Loucy (cell line): ENCODE measurements at regions not wholly inside any gene's neighbourhood (a gene's known extent, or its start where the extent isn't known, plus 50 kb on each side); places are given as distances from the start of the nearest gene placed in this dataset.

Experiments
- EZH2phosphoT487 ChIP-seq: fragments of 200-600 bp; IDR thresholded peaks from 2 replicates; pipeline ENCODE4 v1.6.1; 2018; ENCODE audit warnings: antibody characterized with exemption, mild to moderate bottlenecking, moderate library complexity, borderline replicate concordance
- TF ChIP-seq, protein P1 (sequence below): fragments of 200-600 bp; sonication (generic); conservative IDR thresholded peaks from 2 replicates; pipeline ENCODE4 v1.5.1; 2014; ENCODE audit warnings: mild to moderate bottlenecking, antibody characterized with exemption, low read length

DNA sequence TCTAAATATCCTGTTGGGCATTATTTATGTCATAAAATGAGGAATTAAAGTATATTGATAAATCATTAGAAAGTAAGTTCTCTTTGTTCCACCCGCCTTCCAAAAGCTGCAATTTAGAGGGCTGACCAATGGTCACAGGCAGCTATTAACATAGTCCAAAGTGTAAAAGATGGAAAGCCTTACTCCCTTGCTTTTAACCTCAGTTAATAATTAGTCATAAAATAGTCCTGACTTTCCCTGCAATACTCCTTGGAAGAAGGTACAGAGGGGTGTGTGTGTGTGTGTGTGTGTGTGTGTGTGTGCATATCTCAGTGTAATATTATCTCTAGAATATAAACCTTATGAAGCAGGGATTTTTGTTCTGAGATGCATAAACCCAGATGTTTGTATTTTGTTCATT, 275.4 kb downstream of the FAT4 start:
- TF ChIP-seq, protein P1, sequence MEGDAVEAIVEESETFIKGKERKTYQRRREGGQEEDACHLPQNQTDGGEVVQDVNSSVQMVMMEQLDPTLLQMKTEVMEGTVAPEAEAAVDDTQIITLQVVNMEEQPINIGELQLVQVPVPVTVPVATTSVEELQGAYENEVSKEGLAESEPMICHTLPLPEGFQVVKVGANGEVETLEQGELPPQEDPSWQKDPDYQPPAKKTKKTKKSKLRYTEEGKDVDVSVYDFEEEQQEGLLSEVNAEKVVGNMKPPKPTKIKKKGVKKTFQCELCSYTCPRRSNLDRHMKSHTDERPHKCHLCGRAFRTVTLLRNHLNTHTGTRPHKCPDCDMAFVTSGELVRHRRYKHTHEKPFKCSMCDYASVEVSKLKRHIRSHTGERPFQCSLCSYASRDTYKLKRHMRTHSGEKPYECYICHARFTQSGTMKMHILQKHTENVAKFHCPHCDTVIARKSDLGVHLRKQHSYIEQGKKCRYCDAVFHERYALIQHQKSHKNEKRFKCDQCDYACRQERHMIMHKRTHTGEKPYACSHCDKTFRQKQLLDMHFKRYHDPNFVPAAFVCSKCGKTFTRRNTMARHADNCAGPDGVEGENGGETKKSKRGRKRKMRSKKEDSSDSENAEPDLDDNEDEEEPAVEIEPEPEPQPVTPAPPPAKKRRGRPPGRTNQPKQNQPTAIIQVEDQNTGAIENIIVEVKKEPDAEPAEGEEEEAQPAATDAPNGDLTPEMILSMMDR = no peak
- TF ChIP-seq EZH2phosphoT487 = no peak
